ENCODE measurements at regions not wholly inside any gene's neighbourhood (a gene's known extent, or its start where the extent isn't known, plus 50 kb on each side); places are given as distances from the start of the nearest gene placed in this dataset.
"Not testable (repeated sequence)": the region's sequence is repeated elsewhere in the genome, so short reads cannot be mapped to it uniquely, and the experiment has no call there.

DNA sequence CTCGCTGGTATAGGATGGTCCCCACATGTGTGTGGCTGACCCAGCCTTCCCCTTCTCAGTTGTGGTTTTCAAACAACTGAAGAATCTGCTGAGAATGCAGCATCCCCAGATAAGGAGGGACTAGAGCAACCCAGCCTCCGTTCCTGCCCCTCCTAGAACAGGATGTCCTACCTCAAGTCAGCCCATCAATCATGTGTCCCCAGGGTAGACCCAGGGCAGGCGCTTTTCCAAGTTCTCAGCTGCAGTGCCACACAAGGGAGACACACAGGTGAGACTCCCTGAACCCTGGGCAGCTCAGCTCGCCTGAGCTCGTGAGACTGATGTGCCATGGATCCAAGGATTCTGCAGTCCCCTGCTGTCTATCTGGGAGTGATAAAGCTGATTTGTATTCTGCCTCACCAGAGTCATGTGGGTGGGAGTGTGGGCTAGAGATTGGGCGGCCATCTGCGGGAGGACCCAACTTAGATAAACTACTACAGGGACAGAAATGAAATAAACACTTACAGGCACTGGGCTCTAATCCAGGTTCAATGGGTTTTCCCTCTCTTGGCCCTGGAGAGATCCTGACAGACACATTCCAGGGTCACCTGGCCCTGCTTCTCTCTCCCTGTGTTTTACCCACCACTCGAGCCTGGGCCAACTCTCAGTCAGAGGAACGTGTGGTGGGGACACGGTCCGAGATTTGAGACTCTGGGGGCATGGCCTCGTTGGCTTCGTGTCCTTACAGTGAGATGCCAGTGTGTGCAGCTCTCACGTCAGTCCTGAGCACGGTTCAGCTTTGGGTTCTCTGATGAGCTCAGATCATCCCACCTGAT lies 303.5 kb upstream of the SFSWAP start:
- DNase-seq (ENCODE audit: low read depth in 2 of 3, low spot score in 1 of 3), result no peak

DNA sequence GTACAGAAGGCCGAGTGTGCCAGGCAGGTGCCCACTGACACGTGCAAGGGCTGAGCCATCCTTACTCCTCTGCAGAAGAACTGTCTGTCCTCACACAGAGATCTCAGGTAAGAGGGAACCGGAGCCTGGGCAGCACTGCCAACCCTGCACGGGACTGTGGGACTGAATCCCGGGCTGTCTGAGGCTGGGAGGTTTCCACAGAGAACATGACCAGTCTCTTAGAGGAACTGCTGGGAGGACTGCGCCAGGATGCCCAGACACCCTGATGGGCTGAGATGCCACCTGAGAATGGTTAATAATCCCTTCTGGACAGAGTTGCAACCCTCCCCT lies 302.9 kb upstream of the SFSWAP start:
- DNase-seq (ENCODE audit: low read depth in 2 of 3, low spot score in 1 of 3), result no peak

- no peak for DNase-seq (ENCODE audit: low read depth in 2 of 3, low spot score in 1 of 3)
Observed at GRCh38 chr12:131408484-131408883, 302.4 kb upstream of the SFSWAP start.

- no peak for DNase-seq (ENCODE audit: low read depth in 2 of 3, low spot score in 1 of 3)
Observed at GRCh38 chr12:131409211-131409610, 301.7 kb upstream of the SFSWAP start.

GRCh38 chr12:131411827-131412226 lies 299.1 kb upstream of the SFSWAP start:
- not testable (repeated sequence) for DNase-seq (ENCODE audit: low read depth in 2 of 3, low spot score in 1 of 3)

DNA sequence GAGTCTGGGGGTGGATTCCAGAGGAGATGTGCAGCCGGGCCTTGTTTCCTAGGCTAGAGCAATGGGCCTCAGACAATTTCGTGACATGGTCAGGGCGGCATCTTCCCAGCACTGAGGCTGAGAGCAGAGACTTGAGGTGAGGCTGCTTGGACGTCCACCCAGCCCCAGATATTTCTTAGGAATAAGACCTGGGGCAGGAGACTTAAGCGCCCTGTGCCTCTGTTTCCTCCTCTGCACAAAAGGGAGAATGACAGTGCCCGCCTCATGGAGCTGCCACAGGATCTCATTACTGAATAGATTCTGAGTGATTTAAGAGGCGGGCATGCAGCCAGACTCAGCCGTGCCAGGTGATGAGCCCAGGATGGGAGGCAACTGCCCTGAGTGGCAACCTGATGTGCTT lies 297.9 kb upstream of the SFSWAP start:
- no peak for DNase-seq (ENCODE audit: low read depth in 2 of 3, low spot score in 1 of 3)

DNA sequence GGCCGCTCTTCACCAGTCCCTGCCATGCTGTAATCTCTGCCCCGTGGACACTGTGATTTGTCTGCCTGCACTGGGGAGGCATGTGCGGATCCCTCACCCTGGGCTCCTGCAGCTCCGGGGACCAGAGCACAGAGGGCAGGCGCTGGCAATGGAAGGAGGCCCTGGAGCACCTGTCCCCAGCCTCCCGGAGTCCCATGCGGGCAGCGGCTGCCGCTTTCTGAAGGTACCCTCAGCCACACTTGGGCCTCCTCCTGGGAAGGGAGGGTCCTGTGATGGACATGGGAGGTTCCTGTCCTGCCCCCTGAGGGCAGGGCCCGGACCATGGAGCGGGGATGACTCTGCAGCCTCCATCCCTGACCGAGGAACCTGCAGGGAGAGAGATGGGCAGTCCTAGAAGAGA lies 297.4 kb upstream of the SFSWAP start:
- no peak for DNase-seq (ENCODE audit: low read depth in 2 of 3, low spot score in 1 of 3)

GRCh38 chr12:131414155-131414922 lies 296.6 kb upstream of the SFSWAP start:
- DNase-seq (ENCODE audit: low read depth in 2 of 3, low spot score in 1 of 3), result not testable (repeated sequence)

- no peak for DNase-seq (ENCODE audit: low read depth in 2 of 3, low spot score in 1 of 3)
Observed at GRCh38 chr12:131415781-131416180, 295.1 kb upstream of the SFSWAP start.

DNA sequence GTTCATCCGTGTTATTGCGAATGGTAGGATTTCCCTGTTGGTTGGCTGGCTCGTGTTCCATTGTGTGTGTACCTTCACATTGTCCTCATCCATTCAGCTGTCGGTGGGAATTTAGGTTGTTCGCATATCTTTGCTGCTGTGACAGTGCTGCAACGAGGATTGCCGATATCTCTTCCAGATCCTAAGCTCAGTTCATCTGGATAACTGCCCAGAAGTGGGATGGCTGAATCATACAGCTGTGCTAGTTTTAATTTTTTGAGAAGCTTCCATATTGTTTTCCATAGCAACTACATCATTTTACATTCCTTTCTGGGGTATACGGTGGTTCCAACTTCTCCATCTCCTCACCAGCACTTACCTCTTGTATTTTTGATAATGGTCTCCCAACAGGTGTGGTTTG lies 292.8 kb upstream of the SFSWAP start:
- no peak for DNase-seq (ENCODE audit: low read depth in 2 of 3, low spot score in 1 of 3)

- DNase-seq (ENCODE audit: low read depth in 2 of 3, low spot score in 1 of 3), result no peak
Observed at GRCh38 chr12:131418884-131419283, 292.0 kb upstream of the SFSWAP start.

- no peak for DNase-seq (ENCODE audit: low read depth in 2 of 3, low spot score in 1 of 3)
Observed at GRCh38 chr12:131420867-131421447, 289.9 kb upstream of the SFSWAP start.

DNA sequence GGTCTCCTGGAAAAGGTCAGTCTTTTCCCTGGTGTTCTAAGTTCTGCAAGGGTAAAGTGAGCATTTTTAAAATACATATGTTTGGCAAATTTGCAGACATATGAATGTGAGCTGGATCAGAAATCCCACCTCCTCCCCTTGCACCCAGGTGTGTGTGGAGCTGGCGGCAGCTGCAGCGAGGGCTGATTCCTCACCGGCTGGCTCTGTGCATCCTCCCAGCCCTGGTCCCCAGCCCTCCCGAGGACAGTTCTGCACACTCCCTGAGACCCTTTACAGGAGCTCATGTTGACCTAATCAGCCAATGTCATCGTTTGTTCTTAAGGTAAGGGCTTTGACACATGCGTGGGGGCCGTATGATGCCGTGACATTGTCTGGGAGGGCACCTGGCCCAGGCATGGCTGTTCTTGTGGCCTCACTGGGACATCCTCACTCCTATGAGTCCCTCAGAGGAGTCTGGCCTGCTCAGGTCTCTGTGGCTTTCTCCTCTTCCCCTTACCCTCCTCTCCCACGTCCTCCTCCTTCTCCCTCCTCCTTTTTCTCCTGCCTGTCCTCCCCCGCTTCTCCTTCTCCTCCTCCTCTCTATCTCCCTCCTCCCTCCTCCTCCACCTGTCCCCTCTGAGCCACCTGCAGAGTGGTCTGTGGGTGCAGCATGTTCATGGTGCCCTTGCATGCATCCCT lies 289.2 kb upstream of the SFSWAP start:
- DNase-seq (ENCODE audit: low read depth in 2 of 3, low spot score in 1 of 3), result no peak

DNA sequence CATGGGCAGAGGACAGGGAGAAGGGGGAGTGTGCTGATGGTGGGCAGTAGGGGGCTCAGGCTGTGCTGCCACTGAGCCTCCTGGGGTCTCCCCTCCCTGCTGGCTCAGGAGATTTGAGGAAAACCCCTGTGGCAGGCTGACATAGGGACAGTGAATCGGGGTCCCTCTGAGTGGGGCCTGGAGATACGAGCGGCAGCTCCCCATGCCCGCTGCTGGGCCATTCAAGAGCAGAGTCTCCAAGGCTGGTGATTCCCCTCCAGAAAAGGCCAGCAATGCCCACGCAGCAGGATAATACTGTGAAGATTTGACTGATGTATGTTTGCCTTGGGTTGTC lies 288.7 kb upstream of the SFSWAP start:
- no peak for DNase-seq (ENCODE audit: low read depth in 2 of 3, low spot score in 1 of 3)

DNA sequence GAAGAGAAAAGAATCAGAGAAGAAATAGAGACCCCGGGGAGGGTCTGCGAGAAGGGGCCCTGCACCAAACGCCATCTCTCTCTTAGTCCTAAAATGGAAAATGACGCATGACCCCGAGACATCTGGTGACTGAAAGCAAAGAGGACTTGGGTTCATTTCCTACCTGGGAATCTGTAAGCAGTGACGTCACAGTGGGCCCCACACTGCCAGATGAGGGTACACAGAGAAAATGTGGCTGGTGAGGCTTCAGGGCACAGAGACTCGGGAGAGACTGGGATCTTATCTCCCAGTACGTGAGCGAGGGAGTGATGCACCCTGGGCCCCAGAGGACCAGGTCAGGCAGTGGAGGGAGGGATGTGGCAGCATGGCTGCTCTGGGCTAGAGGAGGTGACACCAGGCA lies 288.1 kb upstream of the SFSWAP start:
- DNase-seq (ENCODE audit: low read depth in 2 of 3, low spot score in 1 of 3), result no peak

DNA sequence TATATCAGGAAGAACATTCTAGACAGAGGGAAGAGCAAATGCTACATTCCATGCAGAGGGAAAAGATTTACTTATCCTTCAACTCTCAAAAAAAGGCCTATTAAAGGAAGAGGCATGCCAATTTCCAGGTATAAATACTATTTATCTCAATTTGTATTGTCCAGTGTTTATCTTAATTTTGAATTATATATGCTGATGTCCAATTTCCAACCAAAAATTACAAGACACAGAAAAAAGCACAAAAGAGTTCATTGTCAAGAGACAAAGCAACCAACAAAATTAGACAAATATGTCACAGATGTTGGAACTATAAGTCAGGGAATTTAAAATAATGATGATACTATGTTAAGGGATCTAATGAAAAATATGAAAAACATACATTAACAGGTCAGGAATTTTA lies 286.6 kb upstream of the SFSWAP start:
- DNase-seq (ENCODE audit: low read depth in 2 of 3, low spot score in 1 of 3), result no peak

DNA sequence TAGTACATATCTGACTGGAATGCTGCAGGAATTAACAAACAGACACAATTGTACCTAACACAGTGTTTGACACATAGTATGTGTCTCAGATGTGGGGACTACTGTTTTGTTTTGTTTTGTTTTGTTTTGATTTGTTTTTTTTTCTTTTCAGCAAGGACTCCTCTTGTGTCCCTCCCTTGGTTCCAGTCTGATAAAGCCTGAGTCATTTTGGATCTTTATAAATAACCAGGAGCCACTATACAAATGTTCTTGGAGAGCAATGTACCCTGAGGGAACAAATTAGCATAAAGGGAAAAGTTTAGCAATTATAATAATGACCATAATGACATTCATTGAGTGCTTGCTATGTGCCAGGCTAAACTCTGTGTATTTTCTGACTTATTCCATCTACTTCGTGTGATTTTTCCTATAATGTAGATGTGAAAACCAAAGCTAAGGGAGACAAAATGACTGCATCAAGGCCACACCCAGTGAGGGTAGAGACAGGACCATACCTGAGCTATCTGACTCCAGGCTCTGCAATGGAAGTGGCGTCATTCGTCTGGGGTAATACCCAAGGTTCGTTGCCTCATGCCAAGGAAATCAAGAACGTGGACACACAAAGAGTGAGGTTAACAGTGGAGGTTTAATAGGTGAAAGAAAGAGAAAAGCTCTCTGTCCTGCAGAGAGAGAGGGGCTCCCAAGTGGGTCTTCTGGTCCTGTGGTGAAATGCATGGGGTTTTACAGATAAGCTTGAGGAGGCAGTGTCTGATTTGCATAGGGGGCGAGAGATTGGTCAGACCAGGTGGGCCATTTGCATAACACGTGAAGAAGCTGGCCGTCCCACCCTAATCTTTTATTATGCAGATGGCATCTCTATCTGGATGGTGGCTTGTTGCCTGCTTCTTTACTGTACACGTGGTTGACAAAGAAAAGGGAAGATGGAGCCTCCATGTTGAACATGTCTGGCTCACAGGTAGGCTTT lies 285.5 kb upstream of the SFSWAP start:
- DNase-seq (ENCODE audit: low read depth in 2 of 3, low spot score in 1 of 3), result no peak

DNA sequence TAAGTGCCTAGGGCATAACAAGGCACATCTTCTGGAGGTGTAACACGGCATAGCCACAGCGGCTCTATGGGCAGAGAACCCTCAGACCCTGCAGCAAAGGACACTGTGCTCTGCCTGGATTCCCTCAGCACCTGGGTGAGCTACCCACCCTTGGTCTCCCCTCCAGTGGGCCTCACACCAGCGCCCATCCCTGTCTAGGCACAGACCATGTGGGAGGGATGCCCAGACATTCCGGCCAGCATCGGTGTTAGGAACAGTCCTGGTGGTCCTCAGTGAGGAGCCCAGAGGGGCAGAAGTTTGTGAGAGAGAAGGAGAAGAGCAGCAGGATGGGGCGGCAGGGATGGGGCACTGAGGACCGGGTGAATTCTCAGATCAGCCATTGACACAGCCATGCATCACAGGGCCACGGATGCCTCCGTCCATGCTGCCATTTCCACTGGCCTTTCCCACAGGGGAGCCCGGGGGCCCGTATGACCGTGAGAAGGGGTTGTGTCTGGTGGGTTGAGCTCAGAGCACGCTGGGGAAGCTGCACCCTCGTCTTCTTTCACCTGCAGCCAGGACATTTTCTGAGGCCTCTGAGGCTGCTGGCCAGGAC lies 282.7 kb upstream of the SFSWAP start:
- no peak for DNase-seq (ENCODE audit: low read depth in 2 of 3, low spot score in 1 of 3)

DNA sequence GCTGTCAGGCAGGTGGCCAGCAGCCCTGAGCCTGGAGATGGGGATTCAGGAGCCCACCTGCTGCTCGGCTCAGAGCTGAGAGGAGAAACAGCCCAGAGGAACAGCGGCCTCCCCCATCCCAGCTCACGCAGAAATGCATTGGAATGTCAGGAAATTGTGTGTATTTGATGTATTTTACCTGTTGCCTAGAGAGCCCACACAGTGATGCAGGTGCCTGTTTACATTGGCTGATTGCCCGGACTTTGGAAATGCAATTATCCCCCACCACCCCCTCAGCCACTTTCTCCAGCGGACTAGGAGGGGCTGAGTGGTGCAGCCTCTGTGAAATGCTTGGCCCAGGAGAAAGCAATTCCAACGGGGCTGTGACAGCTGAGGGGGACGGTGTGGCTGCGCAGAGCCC lies 281.7 kb upstream of the SFSWAP start:
- not testable (repeated sequence) for DNase-seq (ENCODE audit: low read depth in 2 of 3, low spot score in 1 of 3)

DNA sequence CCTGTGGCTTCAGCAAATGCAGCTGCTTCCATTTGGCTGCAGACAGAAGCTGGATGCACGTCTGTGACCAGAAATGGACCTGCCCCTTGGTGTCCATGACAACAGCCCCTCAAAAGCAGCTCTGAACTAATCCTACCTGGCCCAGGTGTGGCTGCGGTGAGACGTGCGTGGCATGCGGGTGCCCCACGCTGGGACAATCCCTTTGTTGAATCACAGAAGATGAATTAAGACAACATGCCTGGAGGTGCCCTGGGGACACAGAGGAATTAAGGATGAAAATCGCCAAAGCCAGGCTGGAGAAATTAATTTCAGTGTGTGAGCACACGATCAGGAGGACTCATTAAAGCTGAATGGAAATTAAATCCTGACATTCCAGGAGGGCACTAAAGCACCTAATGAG lies 281.2 kb upstream of the SFSWAP start:
- DNase-seq (ENCODE audit: low read depth in 2 of 3, low spot score in 1 of 3), result not testable (repeated sequence)
